MM.1S (cell line): ENCODE measurements at regions not wholly inside any gene's neighbourhood (a gene's known extent, or its start where the extent isn't known, plus 50 kb on each side); places are given as distances from the start of the nearest gene placed in this dataset.
A peak's percentile ranks its signal among the peaks of the same experiment; 100 is the strongest.

Source experiments
- DNase-seq: peaks from one replicate; pipeline ENCODE4 v3.0.0-alpha.2; 2015
- H2AFZ ChIP-seq: fragments of 300-600 bp; sonication (generic); 2 replicates; pipeline ENCODE4 v1.6.0; 2016; ENCODE audit warnings: antibody characterized with exemption, low read length
- H3F3A ChIP-seq: fragments of 300-600 bp; sonication (generic); 2 replicates; pipeline ENCODE4 v1.6.1; 2016; ENCODE audit warnings: mild to moderate bottlenecking, antibody characterized with exemption, low read length, moderate library complexity, mixed read lengths; ENCODE audit not compliant: insufficient read depth
- H3K27ac ChIP-seq: fragments of 300-600 bp; sonication (generic); 2 replicates; pipeline ENCODE4 v1.5.1; 2016; ENCODE audit warnings: mild to moderate bottlenecking, low read length
- H3K27me3 ChIP-seq: fragments of 300-600 bp; sonication (generic); replicated peaks from 2 replicates; pipeline ENCODE4 v1.6.0; 2016; ENCODE audit warnings: low read length; ENCODE audit not compliant: insufficient read depth
- H3K36me3 ChIP-seq: fragments of 300-600 bp; sonication (generic); replicated peaks from 2 replicates; pipeline ENCODE4 v1.6.1; 2016; ENCODE audit warnings: mild to moderate bottlenecking, low read length, mixed read lengths; ENCODE audit not compliant: insufficient read depth
- H3K4me1 ChIP-seq: fragments of 300-600 bp; sonication (generic); 2 replicates; pipeline ENCODE4 v1.6.1; 2016; ENCODE audit warnings: low read length, mixed read lengths
- H3K4me2 ChIP-seq: fragments of 300-600 bp; sonication (generic); 2 replicates; pipeline ENCODE4 v1.6.0; 2016; ENCODE audit warnings: low read depth, low read length
- H3K4me3 ChIP-seq: fragments of 300-600 bp; sonication (generic); 2 replicates; pipeline ENCODE4 v1.5.1; 2016; ENCODE audit warnings: low read length, mixed read lengths
- H3K79me2 ChIP-seq: fragments of 300-600 bp; sonication (generic); 2 replicates; pipeline ENCODE4 v1.6.1; 2016; ENCODE audit warnings: mixed run types, low read length, mixed read lengths
- H3K9ac ChIP-seq: fragments of 300-600 bp; sonication (generic); 2 replicates; pipeline ENCODE4 v1.6.1; 2016; ENCODE audit warnings: low read length, mixed read lengths
- H3K9me2 ChIP-seq: fragments of 300-600 bp; sonication (generic); replicated peaks from 2 replicates; pipeline ENCODE4 v1.6.1; 2016; ENCODE audit warnings: mild to moderate bottlenecking, low read length, mixed read lengths; ENCODE audit not compliant: insufficient read depth
- H3K9me3 ChIP-seq: fragments of 300-600 bp; sonication (generic); replicated peaks from 2 replicates; pipeline ENCODE4 v1.6.1; 2016; ENCODE audit warnings: mild to moderate bottlenecking, low read length, mixed read lengths; ENCODE audit not compliant: insufficient read depth
- H4K20me1 ChIP-seq: fragments of 300-600 bp; sonication (generic); 2 replicates; pipeline ENCODE4 v1.6.1; 2016; ENCODE audit warnings: mild to moderate bottlenecking, low read length, moderate library complexity, mixed read lengths; ENCODE audit not compliant: insufficient read depth
- EZH2 ChIP-seq: fragments of 300-600 bp; sonication (generic); optimal IDR thresholded peaks from 2 replicates; pipeline ENCODE3; 2017; ENCODE audit warnings: low read depth, mild to moderate bottlenecking, antibody characterized with exemption, low read length, mixed read lengths
- EZH2phosphoT487 ChIP-seq: fragments of 300-600 bp; sonication (generic); IDR thresholded peaks from 2 replicates; pipeline ENCODE4 v1.6.1; 2018; ENCODE audit warnings: antibody characterized with exemption, low read length
- TF ChIP-seq, protein P1 (sequence below): fragments of 300-600 bp; sonication (generic); IDR thresholded peaks from 2 replicates; pipeline ENCODE4 v1.5.1; 2016; ENCODE audit warnings: antibody characterized with exemption, low read length, mixed read lengths

DNA sequence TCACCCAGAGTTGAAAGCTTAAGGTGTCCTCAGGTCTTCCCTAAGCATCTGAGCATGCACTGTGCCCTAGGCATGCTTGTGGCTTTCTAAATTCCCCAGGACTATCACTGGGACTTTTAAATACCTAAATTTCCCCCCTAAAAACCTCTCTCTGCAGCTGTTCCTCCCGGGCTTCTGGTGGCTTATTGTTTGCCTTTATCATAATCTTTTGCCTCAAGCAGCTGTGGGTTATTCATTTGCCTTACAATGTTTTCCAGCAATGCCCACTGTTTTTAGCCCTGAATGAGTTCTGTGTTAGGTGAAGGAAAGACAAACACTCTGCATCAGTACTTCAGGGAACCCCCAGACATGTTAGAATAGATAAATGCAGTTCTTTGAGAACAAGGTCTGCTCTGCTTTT, 455.0 kb downstream of the ZIC3 start:
- no peak for TF ChIP-seq EZH2
- no peak for TF ChIP-seq EZH2phosphoT487
- TF ChIP-seq, protein P1, sequence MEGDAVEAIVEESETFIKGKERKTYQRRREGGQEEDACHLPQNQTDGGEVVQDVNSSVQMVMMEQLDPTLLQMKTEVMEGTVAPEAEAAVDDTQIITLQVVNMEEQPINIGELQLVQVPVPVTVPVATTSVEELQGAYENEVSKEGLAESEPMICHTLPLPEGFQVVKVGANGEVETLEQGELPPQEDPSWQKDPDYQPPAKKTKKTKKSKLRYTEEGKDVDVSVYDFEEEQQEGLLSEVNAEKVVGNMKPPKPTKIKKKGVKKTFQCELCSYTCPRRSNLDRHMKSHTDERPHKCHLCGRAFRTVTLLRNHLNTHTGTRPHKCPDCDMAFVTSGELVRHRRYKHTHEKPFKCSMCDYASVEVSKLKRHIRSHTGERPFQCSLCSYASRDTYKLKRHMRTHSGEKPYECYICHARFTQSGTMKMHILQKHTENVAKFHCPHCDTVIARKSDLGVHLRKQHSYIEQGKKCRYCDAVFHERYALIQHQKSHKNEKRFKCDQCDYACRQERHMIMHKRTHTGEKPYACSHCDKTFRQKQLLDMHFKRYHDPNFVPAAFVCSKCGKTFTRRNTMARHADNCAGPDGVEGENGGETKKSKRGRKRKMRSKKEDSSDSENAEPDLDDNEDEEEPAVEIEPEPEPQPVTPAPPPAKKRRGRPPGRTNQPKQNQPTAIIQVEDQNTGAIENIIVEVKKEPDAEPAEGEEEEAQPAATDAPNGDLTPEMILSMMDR = no peak
- Histone ChIP-seq H4K20me1 (no peaks in the 10 kb centered on the region), H3K79me2 (no peaks in the 10 kb centered on the region), H2AFZ (no peak overlapping the region), H3K9ac (no peak overlapping the region), H3K4me1 (no peaks in the 10 kb centered on the region), H3K9me2 (no peaks in the 10 kb centered on the region), H3K36me3 (no peaks in the 10 kb centered on the region), H3K4me2 (no peak overlapping the region), H3K9me3 (no peaks in the 10 kb centered on the region), H3K27ac (no peak overlapping the region), H3K4me3 (no peak overlapping the region), H3F3A (no peaks in the 10 kb centered on the region), H3K27me3 (no peaks in the 10 kb centered on the region)
- peak; percentile 34 for DNase-seq

DNA sequence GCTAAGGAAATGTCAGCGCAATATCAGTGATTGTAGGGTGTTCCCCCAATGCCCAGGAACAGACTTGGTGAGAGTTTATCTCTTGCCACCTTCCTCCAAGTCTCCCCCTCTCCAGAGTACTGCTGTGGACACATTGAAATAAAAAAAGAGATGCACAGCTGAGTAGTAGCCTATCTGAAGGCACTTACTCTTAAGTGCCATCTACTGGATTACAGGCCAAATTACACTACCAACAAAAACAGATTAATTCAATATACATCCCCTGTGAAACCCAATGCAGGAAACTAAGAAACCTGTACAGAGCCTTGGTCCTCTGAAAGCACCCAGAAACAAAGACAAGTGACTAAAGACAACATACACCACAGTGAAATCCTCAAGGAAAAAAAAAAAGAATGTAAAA, 460.3 kb downstream of the ZIC3 start:
- H3K4me3 ChIP-seq = no peak overlapping the region
- H3K9ac ChIP-seq = no peak overlapping the region
- no peaks in the 10 kb centered on the region for H3K79me2 ChIP-seq
- H3F3A ChIP-seq = no peaks in the 10 kb centered on the region
- H3K9me2 ChIP-seq = no peaks in the 10 kb centered on the region
- H4K20me1 ChIP-seq = no peaks in the 10 kb centered on the region
- no peaks in the 10 kb centered on the region for H3K9me3 ChIP-seq
- DNase-seq = peak; percentile 48
- H3K4me1 ChIP-seq = no peaks in the 10 kb centered on the region
- no peaks in the 10 kb centered on the region for H3K36me3 ChIP-seq
- H2AFZ ChIP-seq = no peak overlapping the region
- no peak overlapping the region for H3K27ac ChIP-seq
- no peaks in the 10 kb centered on the region for H3K27me3 ChIP-seq
- TF ChIP-seq EZH2phosphoT487 (no peak), EZH2 (no peak)
- TF ChIP-seq, protein P1 = peak; percentile 53
- no peak overlapping the region for H3K4me2 ChIP-seq

DNA sequence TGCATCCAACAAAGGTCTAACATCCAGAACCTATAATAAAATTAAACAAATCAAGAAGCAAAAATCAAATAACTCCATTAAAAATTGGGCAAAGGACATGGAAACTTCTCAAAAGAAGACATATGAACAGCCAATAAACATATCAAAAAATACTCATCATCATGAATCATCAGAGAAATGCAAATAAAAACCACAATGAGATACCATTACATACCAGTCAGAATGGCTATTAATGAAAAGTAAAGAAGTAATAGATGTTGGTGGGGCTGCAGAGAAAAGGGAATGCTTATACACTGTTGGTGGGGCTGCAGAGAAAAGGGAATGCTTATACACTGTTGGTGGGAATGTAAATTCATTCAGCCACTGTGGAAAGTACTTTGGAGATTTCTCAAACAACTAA, 465.8 kb downstream of the ZIC3 start:
- Histone ChIP-seq H3K9me3 (no peaks in the 10 kb centered on the region), H3K27me3 (no peaks in the 10 kb centered on the region), H3K9me2 (no peaks in the 10 kb centered on the region), H3K4me2 (no peak overlapping the region), H3K79me2 (no peaks in the 10 kb centered on the region), H4K20me1 (no peaks in the 10 kb centered on the region), H3K4me3 (no peak overlapping the region), H3K9ac (no peak overlapping the region), H2AFZ (no peak overlapping the region), H3K36me3 (no peaks in the 10 kb centered on the region), H3K4me1 (no peaks in the 10 kb centered on the region), H3F3A (no peaks in the 10 kb centered on the region), H3K27ac (no peak overlapping the region)
- no peak for DNase-seq
- TF ChIP-seq EZH2phosphoT487 (no peak), EZH2 (no peak)
- TF ChIP-seq, protein P1 = no peak

DNA sequence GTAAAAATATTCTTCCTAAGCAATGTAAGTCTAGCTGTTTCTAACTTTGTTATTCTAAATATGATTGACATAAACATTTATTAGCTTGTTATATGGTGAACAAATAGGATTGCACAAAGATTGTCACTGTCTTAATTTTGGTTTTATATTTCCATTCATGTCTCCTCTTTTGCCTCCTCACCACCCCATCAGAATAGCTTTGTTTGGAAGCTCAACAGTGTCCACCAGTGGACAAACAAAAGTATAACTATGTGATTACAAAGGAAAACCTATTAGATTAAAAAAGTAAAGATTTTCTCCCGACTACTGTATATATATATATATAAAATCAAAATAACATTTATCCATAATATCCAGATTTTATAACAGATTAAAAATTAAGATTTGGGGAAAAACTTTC, 468.2 kb downstream of the ZIC3 start:
- Histone ChIP-seq H3K27ac (no peak overlapping the region), H3K36me3 (no peaks in the 10 kb centered on the region), H3K4me2 (no peak overlapping the region), H3K9ac (no peak overlapping the region), H3K27me3 (no peaks in the 10 kb centered on the region), H3K9me3 (no peaks in the 10 kb centered on the region), H3K4me1 (no peaks in the 10 kb centered on the region), H3K9me2 (no peaks in the 10 kb centered on the region), H3K79me2 (no peaks in the 10 kb centered on the region), H4K20me1 (no peaks in the 10 kb centered on the region), H2AFZ (no peak overlapping the region), H3F3A (no peaks in the 10 kb centered on the region), H3K4me3 (no peak overlapping the region)
- TF ChIP-seq, protein P1 = peak; percentile 10; the same call in 1 of the 2 replicates
- no peak for TF ChIP-seq EZH2phosphoT487
- no peak for DNase-seq
